IPS-18a (cell line): ENCODE measurements at regions not wholly inside any gene's neighbourhood (a gene's known extent, or its start where the extent isn't known, plus 50 kb on each side); places are given as distances from the start of the nearest gene placed in this dataset.
"Not testable (repeated sequence)": the region's sequence is repeated elsewhere in the genome, so short reads cannot be mapped to it uniquely, and the experiment has no call there.

Experiments used
- H3K27ac ChIP-seq: one replicate; pipeline ENCODE4 v1.5.1; 2013; ENCODE audit warnings: low read length
- H3K27me3 ChIP-seq: one replicate; pipeline ENCODE4 v1.6.1; 2013; ENCODE audit warnings: mild to moderate bottlenecking, low read length; ENCODE audit not compliant: control insufficient read depth, insufficient read depth
- H3K36me3 ChIP-seq: one replicate; pipeline ENCODE4 v1.6.1; 2013; ENCODE audit warnings: low read depth, low read length; ENCODE audit not compliant: control insufficient read depth
- H3K4me1 ChIP-seq: one replicate; pipeline ENCODE4 v1.6.1; 2013; ENCODE audit warnings: low read depth, low read length; ENCODE audit not compliant: control insufficient read depth
- H3K4me3 ChIP-seq: one replicate; pipeline ENCODE4 v1.5.1; 2013; ENCODE audit warnings: low read length
- H3K9ac ChIP-seq: one replicate; pipeline ENCODE4 v1.6.1; 2013; ENCODE audit warnings: mild to moderate bottlenecking, low read length, moderate library complexity
- H3K9me3 ChIP-seq: one replicate; pipeline ENCODE4 v1.6.1; 2013; ENCODE audit warnings: low read depth, low read length; ENCODE audit not compliant: control insufficient read depth

GRCh38 chr2:147603447-147603846, 241.4 kb upstream of the ACVR2A start:
- peaks cover 12% of the 10 kb centered on the region for H3K4me1 ChIP-seq
- H3K27ac ChIP-seq = no peak overlapping the region
- H3K4me3 ChIP-seq = no peak overlapping the region
- H3K9me3 ChIP-seq = no peaks in the 10 kb centered on the region
- H3K36me3 ChIP-seq = no peaks in the 10 kb centered on the region
- no peaks in the 10 kb centered on the region for H3K27me3 ChIP-seq
- no peak overlapping the region for H3K9ac ChIP-seq

GRCh38 chr2:147600646-147601045, 244.2 kb upstream of the ACVR2A start:
- H3K27me3 ChIP-seq = no peaks in the 10 kb centered on the region
- H3K9ac ChIP-seq = no peak overlapping the region
- H3K9me3 ChIP-seq = no peaks in the 10 kb centered on the region
- H3K4me1 ChIP-seq = peaks cover 12% of the 10 kb centered on the region
- H3K4me3 ChIP-seq = no peak overlapping the region
- no peaks in the 10 kb centered on the region for H3K36me3 ChIP-seq
- H3K27ac ChIP-seq = no peak overlapping the region

GRCh38 chr2:147600223-147600622, 244.6 kb upstream of the ACVR2A start:
- Histone ChIP-seq H3K4me3 (no peak overlapping the region), H3K4me1 (peaks cover 12% of the 10 kb centered on the region), H3K9ac (no peak overlapping the region), H3K27me3 (no peaks in the 10 kb centered on the region), H3K36me3 (no peaks in the 10 kb centered on the region), H3K9me3 (no peaks in the 10 kb centered on the region), H3K27ac (no peak overlapping the region)

GRCh38 chr2:147595200-147595599, 249.6 kb upstream of the ACVR2A start:
- H3K36me3 ChIP-seq = no peaks in the 10 kb centered on the region
- H3K4me1 ChIP-seq = peaks cover under 1% of the 10 kb centered on the region
- H3K9me3 ChIP-seq = no peaks in the 10 kb centered on the region
- no peak overlapping the region for H3K27ac ChIP-seq
- no peaks in the 10 kb centered on the region for H3K27me3 ChIP-seq
- H3K9ac ChIP-seq = no peak overlapping the region
- H3K4me3 ChIP-seq = no peak overlapping the region

GRCh38 chr2:147594038-147594437, 250.8 kb upstream of the ACVR2A start:
- no peaks in the 10 kb centered on the region for H3K9me3 ChIP-seq
- H3K27me3 ChIP-seq = no peaks in the 10 kb centered on the region
- H3K4me1 ChIP-seq = no peaks in the 10 kb centered on the region
- no peaks in the 10 kb centered on the region for H3K36me3 ChIP-seq
- no peak overlapping the region for H3K9ac ChIP-seq
- H3K4me3 ChIP-seq = no peak overlapping the region
- no peak overlapping the region for H3K27ac ChIP-seq

GRCh38 chr2:147592784-147593183, 252.0 kb upstream of the ACVR2A start:
- H3K4me3 ChIP-seq, H3K9me3 ChIP-seq, H3K36me3 ChIP-seq, H3K27ac ChIP-seq, H3K27me3 ChIP-seq, H3K4me1 ChIP-seq, H3K9ac ChIP-seq: not testable (repeated sequence)

GRCh38 chr2:147589127-147589526, 255.7 kb upstream of the ACVR2A start:
- H3K9ac ChIP-seq = no peak overlapping the region
- H3K4me3 ChIP-seq = no peak overlapping the region
- no peaks in the 10 kb centered on the region for H3K27me3 ChIP-seq
- H3K27ac ChIP-seq = no peak overlapping the region
- no peaks in the 10 kb centered on the region for H3K9me3 ChIP-seq
- H3K36me3 ChIP-seq = no peaks in the 10 kb centered on the region
- no peaks in the 10 kb centered on the region for H3K4me1 ChIP-seq

GRCh38 chr2:147588191-147588590, 256.6 kb upstream of the ACVR2A start:
- Histone ChIP-seq H3K36me3 (no peaks in the 10 kb centered on the region), H3K4me3 (no peak overlapping the region), H3K9me3 (no peaks in the 10 kb centered on the region), H3K9ac (no peak overlapping the region), H3K27ac (no peak overlapping the region), H3K4me1 (no peaks in the 10 kb centered on the region), H3K27me3 (no peaks in the 10 kb centered on the region)

- H3K4me1 ChIP-seq = no peaks in the 10 kb centered on the region
- no peak overlapping the region for H3K4me3 ChIP-seq
- H3K9me3 ChIP-seq = no peaks in the 10 kb centered on the region
- no peak overlapping the region for H3K27ac ChIP-seq
- H3K9ac ChIP-seq = no peak overlapping the region
- H3K36me3 ChIP-seq = no peaks in the 10 kb centered on the region
- no peaks in the 10 kb centered on the region for H3K27me3 ChIP-seq
Measured at GRCh38 chr2:147578529-147578928, 266.3 kb upstream of the ACVR2A start.

GRCh38 chr2:147577998-147578380, 266.8 kb upstream of the ACVR2A start:
- Histone ChIP-seq H3K4me1 (no peaks in the 10 kb centered on the region), H3K9ac (no peak overlapping the region), H3K9me3 (no peaks in the 10 kb centered on the region), H3K36me3 (no peaks in the 10 kb centered on the region), H3K27ac (no peak overlapping the region), H3K4me3 (no peak overlapping the region), H3K27me3 (no peaks in the 10 kb centered on the region)

GRCh38 chr2:147577323-147577997, 267.4 kb upstream of the ACVR2A start:
- H3K4me1 ChIP-seq = no peaks in the 10 kb centered on the region
- H3K9me3 ChIP-seq = no peaks in the 10 kb centered on the region
- no peaks in the 10 kb centered on the region for H3K36me3 ChIP-seq
- no peak overlapping the region for H3K9ac ChIP-seq
- no peak overlapping the region for H3K4me3 ChIP-seq
- H3K27me3 ChIP-seq = no peaks in the 10 kb centered on the region
- no peak overlapping the region for H3K27ac ChIP-seq

- no peak overlapping the region for H3K9ac ChIP-seq
- no peak overlapping the region for H3K27ac ChIP-seq
- peaks cover 5% of the 10 kb centered on the region for H3K9me3 ChIP-seq
- no peaks in the 10 kb centered on the region for H3K4me1 ChIP-seq
- no peak overlapping the region for H3K4me3 ChIP-seq
- no peaks in the 10 kb centered on the region for H3K27me3 ChIP-seq
- no peaks in the 10 kb centered on the region for H3K36me3 ChIP-seq
Measured at GRCh38 chr2:147575106-147575505, 269.7 kb upstream of the ACVR2A start.
